Cortex of kidney (tissue), 1 donor: ENCODE measurements at regions not wholly inside any gene's neighbourhood (a gene's known extent, or its start where the extent isn't known, plus 50 kb on each side); places are given as distances from the start of the nearest gene placed in this dataset.
"Not testable (repeated sequence)": the region's sequence is repeated elsewhere in the genome, so short reads cannot be mapped to it uniquely, and the experiment has no call there.

ENCODE experiments used
- DNase-seq: peaks from one replicate; lab custom pipeline; 2025; lab: John Stamatoyannopoulos, UW

DNA sequence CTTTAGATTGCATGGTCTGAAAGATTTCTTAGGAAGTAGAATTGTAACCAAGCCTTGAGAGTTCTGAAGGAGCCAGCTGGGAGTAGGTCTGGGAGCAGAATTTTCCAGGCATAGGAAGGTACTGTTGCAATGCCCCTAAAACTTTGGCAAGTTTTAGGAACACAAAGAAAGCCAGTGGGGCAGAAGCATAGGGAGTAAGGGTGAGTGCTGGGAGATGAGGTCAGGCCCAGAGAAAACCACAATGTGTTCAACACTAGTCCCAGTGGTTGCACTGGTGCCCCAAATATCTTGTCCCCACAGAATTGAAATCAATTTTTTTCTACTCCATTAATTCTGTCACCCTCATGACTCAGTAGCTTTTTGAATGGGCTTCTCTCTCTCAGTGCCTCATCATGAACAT lies 120.7 kb upstream of the GALNT15 start:
- DNase-seq, result no peak

DNA sequence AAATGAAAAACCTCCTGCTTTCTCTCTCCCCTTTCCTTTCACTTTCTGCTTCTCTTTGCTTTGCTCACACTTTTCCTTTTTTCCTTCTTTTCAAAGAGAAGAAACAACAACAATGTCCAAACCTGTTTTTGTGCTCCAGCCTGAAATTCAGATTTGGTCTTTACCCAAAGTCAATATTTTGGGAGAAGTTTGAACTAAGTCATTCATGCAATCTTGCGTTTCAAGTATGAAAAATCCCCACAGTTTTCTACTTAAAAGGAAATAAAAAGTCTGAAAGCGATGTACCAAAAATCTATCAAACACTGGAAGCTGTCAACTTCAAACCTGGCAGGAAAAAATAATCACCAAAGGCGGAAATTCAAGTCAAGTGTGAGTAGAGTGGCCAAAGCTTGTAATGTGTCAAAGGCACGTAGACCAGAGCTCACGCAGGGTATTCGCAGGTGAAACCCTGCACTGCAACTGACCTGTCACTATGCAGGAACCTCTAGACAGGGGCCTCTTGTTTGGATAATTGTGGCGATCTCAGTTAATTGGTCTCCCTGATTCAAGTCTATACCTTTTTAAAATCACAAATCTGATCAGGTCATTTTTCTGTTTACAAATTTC lies 118.8 kb upstream of the GALNT15 start:
- DNase-seq, result no peak

DNA sequence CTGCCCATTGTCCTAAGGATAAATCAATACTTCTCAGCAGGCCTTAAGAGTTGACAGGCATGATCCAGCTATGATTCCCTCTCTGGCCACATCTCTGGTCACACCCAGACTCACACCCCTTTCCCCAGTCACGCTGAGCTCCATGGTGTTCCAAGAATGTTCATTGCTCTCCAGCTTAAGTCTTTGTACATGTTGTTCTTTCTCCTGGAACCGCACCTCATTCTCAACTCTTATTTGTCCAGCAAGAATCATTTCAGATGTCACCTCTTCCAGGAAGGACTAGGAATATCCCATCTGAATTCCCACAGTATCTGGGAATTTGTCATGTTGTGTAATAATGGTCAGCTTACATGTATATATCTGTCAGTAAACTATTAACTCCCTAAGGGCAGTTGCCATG lies 118.3 kb upstream of the GALNT15 start:
- no peak for DNase-seq

DNA sequence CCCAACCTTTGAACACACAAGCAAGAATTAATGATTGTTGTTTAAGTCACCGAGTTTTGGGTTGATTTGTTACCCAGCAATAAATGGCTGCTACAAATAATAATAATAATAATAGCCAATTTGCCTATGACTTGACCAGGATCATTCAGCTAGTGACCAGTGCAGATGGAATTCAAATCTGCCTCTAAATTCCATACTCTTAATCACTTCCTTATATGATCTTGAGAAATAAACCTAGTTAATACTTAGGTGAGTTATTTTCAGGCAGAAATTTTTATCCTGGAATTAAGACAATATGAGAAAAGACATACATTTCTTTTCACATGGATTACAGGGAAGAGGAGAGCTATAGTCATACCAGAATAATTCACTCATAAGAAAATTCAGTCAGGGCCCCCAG lies 116.0 kb upstream of the GALNT15 start:
- no peak for DNase-seq

DNA sequence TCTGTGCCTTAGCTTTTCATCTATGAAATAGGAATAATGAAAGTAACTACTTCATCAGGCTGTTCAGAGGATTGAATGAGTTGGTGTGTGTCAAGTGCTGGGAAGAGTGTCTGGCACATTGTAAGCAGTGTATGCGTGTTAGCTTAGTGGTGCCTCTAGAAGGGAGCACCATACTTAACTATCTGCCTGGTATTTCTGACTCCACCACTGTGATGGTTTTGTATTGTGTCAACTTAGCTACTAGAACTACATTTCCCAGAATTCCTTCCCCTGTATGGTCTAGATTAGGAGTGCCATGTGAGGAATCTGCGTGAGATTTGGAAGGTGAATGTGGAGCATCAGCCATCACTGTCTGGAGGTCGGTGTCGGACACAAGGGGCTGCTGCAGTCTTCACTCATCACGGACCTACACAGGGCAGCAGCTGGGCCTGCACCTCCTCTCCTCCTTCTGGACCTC lies 115.4 kb upstream of the GALNT15 start:
- no peak for DNase-seq

DNA sequence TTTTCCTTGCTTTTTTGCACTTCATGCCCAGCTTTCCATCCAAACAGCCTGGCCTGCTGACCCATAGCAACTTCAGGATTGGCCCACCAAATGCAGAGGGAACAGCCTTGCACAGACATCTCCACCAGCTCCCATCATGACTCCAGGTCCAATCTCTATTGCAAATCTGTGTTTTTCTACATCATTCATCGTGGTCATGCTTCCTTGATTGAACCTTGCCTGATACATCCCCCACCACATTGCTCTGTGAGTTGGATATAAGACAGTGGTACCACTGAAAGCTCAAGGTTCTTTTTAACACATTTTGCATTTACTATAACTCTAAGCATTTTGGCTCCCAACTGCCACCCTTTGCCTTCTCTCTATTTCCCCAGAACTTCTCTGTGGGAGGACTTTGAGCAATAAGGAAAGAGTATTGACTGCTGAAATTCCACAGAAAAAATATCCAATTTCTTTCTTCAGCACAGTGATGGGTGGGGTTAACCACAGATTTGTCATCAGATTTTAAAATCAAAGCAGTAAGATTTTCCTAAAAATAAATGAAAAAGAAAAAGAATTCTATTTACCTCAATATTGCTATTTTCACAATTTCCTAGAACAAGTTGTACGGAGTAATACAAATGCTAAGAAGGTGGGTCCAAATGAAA lies 114.6 kb upstream of the GALNT15 start:
- DNase-seq, result no peak

DNA sequence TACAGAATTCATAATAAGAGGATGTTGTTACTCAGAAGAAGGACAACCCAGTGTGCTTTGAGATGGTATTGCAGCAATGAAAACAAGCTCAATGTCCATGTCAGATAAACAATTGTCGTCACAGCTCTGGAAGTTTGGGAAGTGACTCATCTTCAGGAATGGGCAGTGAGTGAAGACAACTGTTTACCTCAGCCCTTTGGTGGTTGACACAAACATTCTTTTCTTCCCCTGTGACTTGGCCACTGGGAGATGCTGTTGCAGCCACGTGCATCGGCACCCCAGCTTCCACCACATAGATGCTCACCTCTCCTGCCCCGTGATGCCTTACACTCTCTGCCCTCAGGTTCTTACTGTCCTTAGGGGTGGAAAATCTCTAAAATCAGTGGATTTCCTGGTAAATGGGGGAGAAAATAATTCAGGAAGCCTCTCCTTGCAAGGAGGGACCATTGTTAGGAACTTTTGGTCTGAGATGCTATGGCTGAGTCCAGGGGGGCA lies 114.1 kb upstream of the GALNT15 start:
- DNase-seq, result no peak

DNA sequence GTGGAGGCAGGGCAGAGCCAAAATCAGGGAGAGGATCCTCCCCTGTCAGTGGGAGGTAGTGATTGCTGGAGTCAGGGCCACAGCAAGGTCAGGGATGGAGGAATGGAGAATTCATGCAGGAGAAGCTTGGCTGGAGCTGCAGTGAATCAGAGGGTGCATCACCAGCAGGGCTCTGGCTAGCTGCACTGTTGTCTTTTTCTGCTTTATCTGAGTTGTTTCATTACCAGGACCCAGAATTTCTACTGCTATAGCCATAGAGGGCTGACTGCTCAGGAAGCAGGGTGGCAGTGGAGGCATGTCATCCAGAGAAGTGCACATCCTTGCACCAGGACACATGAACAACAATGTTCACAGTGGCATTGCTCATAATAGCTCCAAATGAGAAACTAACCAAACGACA lies 113.5 kb upstream of the GALNT15 start:
- DNase-seq, result no peak

DNA sequence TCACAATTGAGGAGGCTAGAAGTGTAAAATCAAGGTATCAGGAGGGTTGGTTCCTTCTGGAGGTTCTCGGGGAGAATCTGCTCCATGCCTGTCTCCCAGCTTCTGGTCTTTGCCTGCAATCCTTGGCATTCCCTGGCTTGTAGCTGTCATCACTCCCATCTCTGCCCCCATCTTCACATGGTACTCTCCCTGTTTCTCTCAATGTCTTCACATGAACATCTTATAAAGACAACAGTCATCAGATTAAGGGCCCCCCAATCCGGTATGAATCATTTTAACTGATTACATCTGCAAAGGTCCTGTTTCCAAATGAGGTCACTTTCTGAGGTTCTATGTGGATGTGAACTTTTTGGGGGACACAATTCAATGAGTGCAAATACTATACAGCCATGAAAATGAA lies 113.0 kb upstream of the GALNT15 start:
- DNase-seq, result no peak

DNA sequence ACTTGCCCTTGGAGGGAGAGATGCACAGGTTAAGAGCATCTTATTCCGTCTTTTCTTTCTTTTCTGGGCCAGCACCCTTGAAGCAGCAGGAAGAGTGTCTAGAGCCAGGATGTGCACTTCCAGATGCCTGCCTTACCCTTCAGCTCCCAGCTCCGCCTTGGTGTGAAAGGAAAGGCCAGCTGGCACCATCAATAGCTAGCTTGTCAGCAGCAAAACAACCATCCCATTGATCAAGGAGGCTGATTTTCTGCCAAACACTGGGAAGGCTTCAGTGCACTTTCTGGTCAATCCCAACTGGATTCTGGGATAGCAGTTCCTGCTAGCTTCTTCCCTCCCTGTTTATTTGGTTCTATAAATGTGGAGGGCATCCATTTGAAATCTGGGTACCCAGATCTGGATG lies 110.9 kb upstream of the GALNT15 start:
- DNase-seq, result no peak

DNA sequence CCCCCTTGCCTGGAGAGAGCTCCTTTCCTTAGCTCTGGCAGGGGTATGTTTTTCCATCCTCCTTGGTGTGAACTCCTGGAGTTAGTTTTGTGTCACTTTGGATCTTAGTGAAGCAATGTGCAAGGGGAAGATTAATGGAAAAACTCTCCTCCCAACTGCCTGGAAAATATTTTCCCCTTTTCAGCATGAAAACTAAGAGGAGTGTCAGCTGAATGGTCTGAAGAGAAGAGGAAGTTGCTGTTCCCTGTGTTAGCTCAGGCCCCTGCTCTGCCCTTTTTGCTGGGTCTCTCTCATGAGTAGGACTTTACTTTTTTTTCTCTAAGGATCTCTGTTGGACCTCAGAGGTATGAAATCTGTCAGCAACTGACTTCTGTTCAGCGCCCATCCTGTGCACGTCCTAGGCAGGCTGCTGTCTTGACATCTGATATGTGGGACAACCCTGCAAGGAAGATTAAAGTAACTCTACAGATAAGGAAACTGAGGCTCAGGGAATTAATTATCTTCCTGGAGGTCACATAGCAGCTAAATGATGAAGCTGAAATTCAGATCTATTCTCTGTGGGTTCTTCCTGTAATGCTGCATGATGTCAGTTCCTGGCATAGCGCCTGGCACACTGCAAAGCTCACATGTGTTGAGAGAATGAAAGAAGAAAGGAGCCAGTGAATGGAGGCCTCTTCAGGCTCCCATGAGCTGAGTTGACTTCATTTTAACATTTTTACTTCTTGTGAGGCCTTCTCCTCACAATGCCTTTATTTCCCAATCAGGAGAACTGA lies 109.7 kb upstream of the GALNT15 start:
- DNase-seq, result no peak

DNA sequence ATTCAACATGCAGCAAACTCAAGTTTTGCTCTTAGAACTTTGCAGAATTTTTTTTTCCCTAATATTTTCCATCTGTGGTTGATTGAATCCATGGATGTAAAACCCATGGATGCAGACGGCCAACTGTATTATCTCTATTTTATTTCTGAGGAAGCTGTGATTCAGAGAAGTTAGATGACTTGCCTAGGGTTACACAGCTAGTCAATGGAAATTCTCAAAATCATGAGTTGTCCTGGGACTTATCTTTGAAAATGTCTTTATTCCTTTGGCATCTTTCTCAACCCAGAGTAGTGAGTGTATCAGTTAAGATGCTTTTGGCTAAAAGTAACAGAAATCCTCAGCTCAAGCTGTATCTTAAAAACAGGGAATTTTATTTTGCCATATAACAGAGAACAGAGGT lies 107.9 kb upstream of the GALNT15 start:
- no peak for DNase-seq

DNA sequence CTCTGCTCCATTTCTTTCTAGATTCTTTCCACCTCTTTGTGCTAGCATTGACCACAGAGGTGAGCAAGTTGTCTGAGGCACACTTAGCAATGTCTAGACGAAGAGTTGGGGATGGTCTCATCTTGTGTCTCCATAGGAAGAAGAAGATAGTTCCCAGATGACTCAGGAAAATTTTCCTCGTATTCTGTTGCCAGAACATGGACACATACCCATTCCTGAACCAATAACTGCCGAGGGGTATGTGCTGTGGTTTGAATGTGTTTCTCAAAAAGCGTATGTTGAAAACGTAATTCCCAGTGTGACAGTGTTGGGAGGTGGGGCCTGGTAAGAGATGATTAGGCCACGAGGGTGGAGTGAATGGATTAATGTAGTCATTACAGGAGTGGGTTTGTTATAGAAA lies 107.5 kb upstream of the GALNT15 start:
- no peak for DNase-seq

DNA sequence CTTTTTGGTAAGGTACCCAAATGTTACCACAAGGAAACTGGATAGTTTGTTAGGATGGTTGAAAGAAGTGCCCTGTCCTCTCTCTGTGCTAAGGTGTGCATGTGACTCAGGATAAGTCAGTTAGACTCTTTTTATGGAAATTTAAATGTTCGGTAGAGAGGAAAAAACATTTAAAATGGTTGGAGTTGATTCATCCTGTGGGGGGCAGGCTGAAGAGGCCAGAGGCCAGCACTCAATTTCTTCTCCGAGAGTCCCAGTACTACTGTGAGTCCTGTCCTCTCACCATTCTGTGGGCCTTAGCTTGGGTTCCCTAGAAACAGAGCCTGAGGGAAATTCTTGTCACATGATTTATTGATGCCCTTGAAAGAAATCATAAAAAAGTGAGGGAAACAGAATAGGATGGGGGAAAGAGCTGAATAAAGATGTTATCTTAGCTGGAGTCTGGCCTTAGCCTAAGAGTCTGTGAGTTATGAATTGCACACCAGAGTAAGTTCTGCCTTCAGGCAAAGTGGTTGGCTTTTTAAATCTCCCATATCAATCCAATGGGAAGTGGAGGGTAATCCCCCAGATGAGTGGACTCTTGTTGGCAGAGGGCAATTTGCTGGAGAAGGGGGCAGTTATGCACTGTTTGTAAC lies 106.5 kb upstream of the GALNT15 start:
- no peak for DNase-seq

DNA sequence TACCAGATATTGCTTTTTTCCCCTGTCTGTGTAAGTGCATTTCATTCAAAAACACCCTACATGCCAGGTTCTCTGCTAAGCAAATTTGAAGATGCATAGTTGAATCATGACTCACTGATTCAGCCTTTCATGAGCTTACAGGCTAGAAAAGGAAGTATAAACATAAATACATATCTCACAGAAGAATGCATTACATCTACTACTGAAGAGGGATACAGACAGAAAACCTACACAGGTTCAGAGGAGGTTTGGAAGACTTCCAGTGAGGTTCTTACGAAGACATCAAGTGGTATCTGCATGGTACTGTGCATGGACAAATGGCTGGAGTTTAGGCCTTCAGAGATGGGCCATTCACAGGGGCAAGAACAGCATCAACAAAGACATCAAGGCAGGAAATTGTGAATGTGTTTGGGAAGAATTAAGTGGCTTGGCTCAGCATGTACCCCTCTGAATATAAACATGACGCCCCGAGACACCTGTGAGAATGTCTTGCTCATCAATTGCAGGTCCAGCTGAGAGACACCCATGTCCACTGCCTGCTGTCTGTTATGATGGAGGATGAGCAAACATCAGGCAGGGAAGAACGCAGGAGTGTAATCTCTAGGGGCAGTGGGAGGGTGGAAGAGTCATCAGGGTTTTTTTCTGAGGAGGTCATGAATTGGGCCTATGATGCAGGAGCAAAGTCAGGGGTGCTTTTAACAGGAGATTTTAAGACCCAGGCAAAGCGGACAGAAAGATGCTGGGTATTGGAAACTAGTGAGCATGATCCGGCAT lies 105.1 kb upstream of the GALNT15 start:
- no peak for DNase-seq

DNA sequence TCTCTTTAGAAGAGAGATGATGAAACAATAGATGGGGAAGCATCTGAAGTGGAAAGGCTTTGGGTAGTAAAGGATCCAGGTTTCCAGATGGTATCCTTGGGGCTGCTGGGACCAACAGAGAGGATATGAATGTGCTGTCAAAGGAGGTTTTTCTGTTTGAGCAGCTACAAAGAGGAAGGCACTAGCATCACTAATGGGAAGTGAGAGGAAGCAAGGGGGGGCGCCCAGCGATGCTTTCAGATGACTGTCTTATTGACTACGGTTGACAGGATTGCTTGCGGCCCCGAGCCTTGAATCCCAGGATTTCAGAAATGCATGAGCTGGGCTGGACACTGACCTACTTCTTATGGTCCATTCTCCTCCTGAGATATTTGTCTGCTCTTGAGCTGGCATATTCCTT lies 103.8 kb upstream of the GALNT15 start:
- no peak for DNase-seq

DNA sequence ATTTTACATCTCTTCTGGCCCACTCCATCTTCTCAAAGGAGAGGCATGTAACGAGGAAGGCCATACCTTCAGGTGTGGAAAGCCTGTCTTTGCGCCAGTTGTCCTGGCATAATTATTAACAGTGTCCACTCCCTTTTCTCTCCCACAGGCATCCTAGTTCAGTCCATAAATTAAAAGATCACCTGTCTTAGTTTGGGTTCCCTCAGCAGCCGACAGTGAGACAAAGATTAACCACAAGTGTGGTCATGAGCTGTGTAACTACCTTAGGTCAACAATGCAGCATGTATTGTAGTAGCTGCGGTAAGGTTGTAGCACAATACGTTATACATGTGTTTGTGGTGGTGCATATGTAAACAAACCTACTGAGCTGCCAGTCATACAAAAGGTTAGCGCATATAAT lies 103.3 kb upstream of the GALNT15 start:
- no peak for DNase-seq

DNA sequence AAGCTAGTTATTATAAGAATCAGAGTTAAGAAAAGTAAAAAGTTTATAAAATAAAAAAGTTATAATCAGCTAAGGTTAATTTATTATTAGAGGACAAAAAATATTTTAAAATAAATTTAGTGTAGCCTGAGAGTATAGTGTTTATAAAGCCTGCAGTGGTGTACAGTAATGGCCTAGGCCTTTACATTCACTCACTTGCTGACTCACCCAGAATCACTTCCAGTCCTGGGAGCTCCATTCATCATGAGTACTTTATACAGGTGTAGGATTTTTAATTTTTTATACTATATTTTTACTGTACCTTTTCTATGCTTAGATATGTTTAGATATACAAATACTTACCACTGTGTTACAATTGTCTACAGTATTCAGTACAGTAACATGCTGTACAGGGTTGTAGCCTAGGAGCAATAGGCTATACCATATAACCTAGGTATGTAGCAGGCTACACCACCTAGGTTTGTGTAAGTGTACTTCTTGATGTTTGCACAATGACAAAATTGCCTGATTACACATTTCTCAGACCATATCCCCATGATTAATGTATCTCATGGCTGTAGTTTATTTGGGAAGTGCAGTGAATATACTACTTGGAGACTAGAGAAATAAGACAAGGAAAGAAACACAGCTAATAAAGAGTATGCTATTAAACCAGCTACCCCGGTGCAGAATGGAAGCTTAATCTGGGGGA lies 101.9 kb upstream of the GALNT15 start:
- DNase-seq, result no peak

DNA sequence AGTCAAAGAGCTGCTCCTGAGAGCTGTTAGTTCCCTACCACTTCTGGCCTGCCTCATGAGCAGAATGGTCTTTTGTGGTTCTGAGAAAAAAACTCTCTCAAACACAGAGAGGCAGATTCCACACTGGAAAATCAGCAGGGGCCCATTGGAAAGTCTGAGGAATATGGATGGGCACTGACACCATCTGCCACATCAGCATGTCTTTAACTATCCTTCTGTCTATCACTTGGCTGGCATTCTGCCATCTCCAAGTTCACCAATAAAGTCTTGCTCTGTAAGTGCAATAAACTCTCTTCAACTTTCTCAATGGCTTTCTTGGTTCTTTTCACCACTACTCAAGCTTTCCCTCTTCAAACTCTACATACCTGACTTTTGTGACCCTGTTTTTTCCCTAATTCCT lies 101.3 kb upstream of the GALNT15 start:
- no peak for DNase-seq

DNA sequence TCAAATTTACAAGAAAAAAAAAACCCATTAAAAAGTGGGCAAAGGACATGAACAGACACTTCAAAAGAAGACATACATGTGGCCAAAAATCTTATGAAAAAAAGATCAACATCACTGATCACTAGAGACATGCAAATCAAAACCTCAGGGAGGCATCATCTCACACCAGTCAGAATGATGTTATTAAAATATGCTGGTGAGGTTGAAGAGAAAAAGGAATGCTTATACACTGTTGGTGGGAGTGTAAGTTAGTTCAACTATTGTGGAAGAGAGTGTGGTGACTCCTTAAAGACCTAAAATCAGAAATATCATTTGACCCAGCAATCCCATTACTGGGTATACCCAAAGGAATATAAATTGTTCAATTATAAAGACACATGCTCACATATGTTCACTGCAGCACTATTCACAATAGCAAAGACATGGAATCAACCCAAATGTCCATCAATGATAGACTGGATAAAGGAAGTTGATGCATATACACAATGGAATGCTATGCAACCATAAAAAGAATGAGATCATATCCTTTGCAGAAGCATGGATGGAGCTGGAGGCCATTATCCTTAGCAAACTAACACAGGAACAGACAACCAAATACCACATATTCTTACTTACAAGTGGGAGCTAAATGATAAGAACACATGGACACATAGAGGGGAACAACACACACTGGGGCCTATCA lies 100.3 kb upstream of the GALNT15 start:
- DNase-seq, result not testable (repeated sequence)

DNA sequence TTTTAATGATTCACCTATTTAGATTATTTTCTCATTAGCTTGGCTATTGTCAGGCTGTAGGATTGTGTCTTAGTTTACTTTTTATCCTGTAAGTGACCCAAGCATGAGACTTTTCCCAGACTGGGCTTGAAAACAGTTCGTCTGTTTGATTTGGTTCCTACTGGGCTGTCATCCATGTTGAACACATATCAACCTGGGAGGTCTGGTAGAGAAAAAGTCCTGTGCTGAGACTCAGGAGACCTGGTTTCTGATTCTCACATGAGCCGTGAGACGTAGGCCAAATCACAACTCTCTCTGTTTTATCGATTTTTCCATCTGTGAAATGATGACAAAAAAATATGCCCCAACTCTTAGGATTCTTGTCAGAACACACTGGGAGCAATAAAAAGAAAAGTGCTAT lies 98.8 kb upstream of the GALNT15 start:
- no peak for DNase-seq
